ENCODE measurements at regions not wholly inside any gene's neighbourhood (a gene's known extent, or its start where the extent isn't known, plus 50 kb on each side); places are given as distances from the start of the nearest gene placed in this dataset.
"Not testable (repeated sequence)": the region's sequence is repeated elsewhere in the genome, so short reads cannot be mapped to it uniquely, and the experiment has no call there.

DNA sequence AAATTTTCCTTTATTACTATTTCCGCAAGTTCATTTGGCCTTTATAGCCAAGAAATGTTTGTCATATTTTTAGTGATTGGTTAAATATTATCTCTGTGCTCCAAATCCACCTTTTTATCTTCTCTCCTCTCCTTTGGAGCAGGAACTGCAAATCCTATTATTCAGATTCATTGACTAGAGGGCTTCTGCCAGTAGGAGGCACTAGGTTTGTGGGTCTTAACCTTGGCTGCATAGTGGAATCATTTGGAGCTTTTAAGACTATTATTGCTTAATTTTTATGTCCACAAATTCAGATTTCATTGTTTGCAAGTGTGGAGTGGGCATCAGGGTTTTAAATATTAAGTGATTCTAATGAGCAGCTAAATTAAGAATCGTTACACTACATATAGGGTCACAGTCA is 75.3 kb upstream of the SYT10 start:
- TF ChIP-seq, protein P1, sequence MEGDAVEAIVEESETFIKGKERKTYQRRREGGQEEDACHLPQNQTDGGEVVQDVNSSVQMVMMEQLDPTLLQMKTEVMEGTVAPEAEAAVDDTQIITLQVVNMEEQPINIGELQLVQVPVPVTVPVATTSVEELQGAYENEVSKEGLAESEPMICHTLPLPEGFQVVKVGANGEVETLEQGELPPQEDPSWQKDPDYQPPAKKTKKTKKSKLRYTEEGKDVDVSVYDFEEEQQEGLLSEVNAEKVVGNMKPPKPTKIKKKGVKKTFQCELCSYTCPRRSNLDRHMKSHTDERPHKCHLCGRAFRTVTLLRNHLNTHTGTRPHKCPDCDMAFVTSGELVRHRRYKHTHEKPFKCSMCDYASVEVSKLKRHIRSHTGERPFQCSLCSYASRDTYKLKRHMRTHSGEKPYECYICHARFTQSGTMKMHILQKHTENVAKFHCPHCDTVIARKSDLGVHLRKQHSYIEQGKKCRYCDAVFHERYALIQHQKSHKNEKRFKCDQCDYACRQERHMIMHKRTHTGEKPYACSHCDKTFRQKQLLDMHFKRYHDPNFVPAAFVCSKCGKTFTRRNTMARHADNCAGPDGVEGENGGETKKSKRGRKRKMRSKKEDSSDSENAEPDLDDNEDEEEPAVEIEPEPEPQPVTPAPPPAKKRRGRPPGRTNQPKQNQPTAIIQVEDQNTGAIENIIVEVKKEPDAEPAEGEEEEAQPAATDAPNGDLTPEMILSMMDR (conservative IDR thresholded peaks at IDR 0.05; ENCODE audit: low read depth, low read length): no peak
- no peak overlapping the region for H3K4me3 ChIP-seq (ENCODE audit: low read depth, low read length)
- peak; percentile 1 for DNase-seq (ENCODE audit: low read depth)

DNA sequence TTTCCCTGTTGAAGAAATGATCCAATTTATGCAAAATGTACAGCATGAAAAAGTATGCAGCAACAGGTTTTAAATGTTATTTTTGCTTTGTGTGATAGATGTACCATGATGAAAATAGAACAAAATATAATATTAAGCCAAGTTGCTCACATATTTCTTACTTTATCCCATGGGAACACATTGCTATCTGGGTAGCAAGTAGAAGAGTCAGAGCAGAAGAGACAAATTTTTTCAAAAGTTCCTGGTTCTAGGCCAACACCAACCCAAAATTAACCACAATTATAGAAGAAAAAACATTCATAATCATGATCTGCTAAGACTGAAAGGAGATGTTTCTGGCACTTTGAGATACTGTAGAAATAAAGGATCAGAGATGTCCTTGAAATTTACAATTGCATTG is 79.9 kb upstream of the SYT10 start:
- TF ChIP-seq, protein P1 (conservative IDR thresholded peaks at IDR 0.05; ENCODE audit: low read depth, low read length): no peak
- H3K4me3 ChIP-seq (ENCODE audit: low read depth, low read length): no peak overlapping the region
- DNase-seq (ENCODE audit: low read depth): no peak

DNA sequence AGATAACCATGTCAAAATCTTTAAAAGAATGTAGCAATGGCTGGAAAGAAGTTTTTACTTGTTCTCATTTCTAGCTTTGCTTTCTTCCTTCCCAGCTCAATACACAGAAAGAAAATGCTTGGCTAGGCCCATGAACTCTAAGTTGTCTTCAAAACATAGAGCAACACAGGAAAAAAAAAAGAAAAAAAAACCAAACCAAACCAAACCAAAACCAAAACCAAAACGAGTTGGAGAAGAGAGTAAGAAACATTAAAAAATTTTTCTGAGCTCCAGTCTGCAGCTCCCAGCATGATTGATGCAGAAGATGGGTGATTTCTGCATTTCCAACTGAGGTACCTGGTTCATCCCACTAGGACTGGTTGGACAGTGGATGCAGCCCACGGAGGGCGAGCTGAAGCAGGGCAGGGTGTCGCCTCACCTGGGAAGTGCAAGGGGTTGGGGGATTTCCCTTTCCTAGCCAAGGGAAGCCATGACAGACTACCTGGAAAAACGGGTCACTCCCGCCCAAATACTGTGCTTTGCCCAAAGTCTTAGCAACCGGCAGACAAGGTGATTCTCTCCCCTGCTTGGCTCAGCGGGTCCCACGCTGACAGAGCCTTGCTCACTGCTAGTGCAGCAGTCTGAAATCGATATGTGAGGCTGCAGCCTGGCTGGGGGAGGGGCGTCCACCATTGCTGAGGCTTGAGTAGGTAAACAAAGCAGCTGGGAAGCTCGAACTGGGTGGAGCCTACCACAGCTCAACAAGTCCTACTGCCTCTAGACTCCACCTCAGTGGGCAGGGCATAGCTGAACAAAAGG is 81.1 kb upstream of the SYT10 start:
- not testable (repeated sequence) for DNase-seq (ENCODE audit: low read depth); H3K4me3 ChIP-seq (ENCODE audit: low read depth, low read length)

DNA sequence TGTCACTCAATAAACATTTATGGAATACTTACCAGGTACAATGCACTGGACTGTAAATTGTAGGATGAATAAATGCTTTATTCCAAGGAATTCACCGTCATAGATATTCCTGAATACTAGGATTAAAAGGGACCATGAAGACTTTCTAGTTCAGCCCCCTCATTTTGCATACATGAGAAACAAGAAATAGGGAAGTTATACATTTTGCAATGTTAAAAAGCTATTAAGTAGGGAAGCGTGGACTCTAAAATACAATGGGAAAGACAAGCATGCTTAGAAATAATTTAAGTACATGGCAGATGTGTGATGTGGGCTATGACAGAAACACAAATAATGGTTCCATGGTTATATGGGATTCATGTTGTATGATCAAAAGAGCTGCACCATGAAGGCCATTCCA is 89.4 kb upstream of the SYT10 start:
- TF ChIP-seq, protein P1 (conservative IDR thresholded peaks at IDR 0.05; ENCODE audit: low read depth, low read length): no peak
- DNase-seq (ENCODE audit: low read depth): no peak
- no peak overlapping the region for H3K4me3 ChIP-seq (ENCODE audit: low read depth, low read length)

DNA sequence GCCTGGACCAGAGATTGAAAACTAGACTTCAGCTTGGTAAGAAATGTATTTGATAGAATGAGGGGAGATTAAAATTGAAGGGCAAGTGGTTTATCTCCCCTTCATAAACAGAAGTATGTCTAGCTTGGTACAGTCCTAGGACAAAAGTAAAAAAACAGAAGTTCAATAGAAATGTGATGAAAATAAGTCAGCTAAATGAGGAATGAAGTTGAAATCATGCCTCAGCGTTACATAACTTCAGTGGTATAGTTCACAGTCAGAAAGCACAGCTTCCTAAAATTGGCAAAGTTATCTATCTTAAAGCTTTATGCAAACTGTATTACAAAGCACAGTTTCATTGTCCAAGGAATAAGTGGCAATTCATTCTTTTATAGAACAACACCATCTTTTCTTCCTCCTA is 90.2 kb upstream of the SYT10 start:
- no peak overlapping the region for H3K4me3 ChIP-seq (ENCODE audit: low read depth, low read length)
- TF ChIP-seq, protein P1 (conservative IDR thresholded peaks at IDR 0.05; ENCODE audit: low read depth, low read length): no peak
- DNase-seq (ENCODE audit: low read depth): no peak

DNA sequence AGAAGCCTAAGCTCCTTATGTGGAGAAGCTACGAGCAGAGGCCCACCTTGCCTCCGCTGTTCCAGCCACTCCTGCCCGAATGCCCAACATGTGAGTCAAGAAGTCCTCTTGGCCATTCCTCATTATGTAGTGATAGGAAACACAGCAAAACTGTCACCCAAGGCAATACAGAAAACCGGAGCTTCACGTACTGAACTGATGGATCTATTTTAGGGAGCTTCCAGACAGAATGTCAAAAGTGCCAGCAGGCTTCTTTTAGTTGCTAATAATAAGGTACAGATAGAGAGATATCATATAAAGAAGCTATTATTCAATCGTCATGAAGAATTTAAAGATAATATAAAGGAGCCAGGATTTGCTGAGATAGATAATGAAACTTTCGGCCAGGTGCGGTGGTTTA is 91.6 kb upstream of the SYT10 start:
- no peak overlapping the region for H3K4me3 ChIP-seq (ENCODE audit: low read depth, low read length)
- no peak for DNase-seq (ENCODE audit: low read depth)
- TF ChIP-seq, protein P1 (conservative IDR thresholded peaks at IDR 0.05; ENCODE audit: low read depth, low read length): no peak

DNA sequence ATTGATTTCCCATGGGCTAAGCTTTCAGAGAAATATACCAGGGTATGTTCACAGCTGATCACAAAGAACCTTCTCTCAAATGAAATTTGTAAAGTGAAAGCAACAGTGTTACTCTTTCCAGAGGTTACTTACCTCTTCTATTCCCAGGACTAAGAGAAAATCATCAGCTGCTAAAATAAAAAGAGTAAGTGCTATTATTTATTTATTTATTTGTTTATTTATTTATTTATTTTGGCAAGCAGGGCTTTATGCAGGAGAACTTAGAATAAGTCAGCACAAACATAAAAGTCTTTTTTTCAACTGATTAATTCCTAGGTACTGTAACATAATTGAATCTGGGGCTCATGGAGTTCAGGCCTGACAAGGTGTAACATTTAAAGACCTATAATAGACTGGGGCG is 93.9 kb upstream of the SYT10 start:
- TF ChIP-seq, protein P1 (conservative IDR thresholded peaks at IDR 0.05; ENCODE audit: low read depth, low read length): no peak
- H3K4me3 ChIP-seq (ENCODE audit: low read depth, low read length): no peak overlapping the region
- DNase-seq (ENCODE audit: low read depth): no peak
